HG02981 (cell line): ENCODE measurements at regions not wholly inside any gene's neighbourhood (a gene's known extent, or its start where the extent isn't known, plus 50 kb on each side); places are given as distances from the start of the nearest gene placed in this dataset.
"Not testable (repeated sequence)": the region's sequence is repeated elsewhere in the genome, so short reads cannot be mapped to it uniquely, and the experiment has no call there.

Experiments used
- ATAC-seq: cut with Tn5 transposase; IDR thresholded peaks from one replicate; pipeline ENCODE4 v1.9.1; 2021; ENCODE audit warnings: mild to moderate bottlenecking, moderate library complexity; ENCODE audit not compliant: unreplicated experiment

- ATAC-seq = no peak
Observed at GRCh38 chr16:13697568-13697967, 222.4 kb upstream of the ERCC4 start.

- no peak for ATAC-seq
Observed at GRCh38 chr16:13702614-13703013, 217.3 kb upstream of the ERCC4 start.

GRCh38 chr16:13708347-13709120 lies 211.4 kb upstream of the ERCC4 start:
- ATAC-seq = no peak

GRCh38 chr16:13718748-13719147 lies 201.2 kb upstream of the ERCC4 start:
- no peak for ATAC-seq

- no peak for ATAC-seq
Observed at GRCh38 chr16:13727943-13728342, 192.0 kb upstream of the ERCC4 start.

GRCh38 chr16:13733561-13733960 lies 186.4 kb upstream of the ERCC4 start:
- no peak for ATAC-seq

- not testable (repeated sequence) for ATAC-seq
Observed at GRCh38 chr16:13739621-13740373, 180.2 kb upstream of the ERCC4 start.

- ATAC-seq = no peak
Observed at GRCh38 chr16:13742928-13743327, 177.0 kb upstream of the ERCC4 start.

- ATAC-seq = no peak
Observed at GRCh38 chr16:13743571-13743970, 176.4 kb upstream of the ERCC4 start.

GRCh38 chr16:13756411-13757140 lies 163.4 kb upstream of the ERCC4 start:
- ATAC-seq = no peak

GRCh38 chr16:13766334-13766733 lies 153.6 kb upstream of the ERCC4 start:
- no peak for ATAC-seq

GRCh38 chr16:13767215-13767614 lies 152.7 kb upstream of the ERCC4 start:
- no peak for ATAC-seq

GRCh38 chr16:13768471-13768870 lies 151.5 kb upstream of the ERCC4 start:
- no peak for ATAC-seq

- ATAC-seq = no peak
Observed at GRCh38 chr16:13770436-13770835, 149.5 kb upstream of the ERCC4 start.

GRCh38 chr16:13772782-13773181 lies 147.2 kb upstream of the ERCC4 start:
- ATAC-seq = no peak

GRCh38 chr16:13779676-13780075 lies 140.3 kb upstream of the ERCC4 start:
- ATAC-seq = no peak

- no peak for ATAC-seq
Observed at GRCh38 chr16:13780406-13781168, 139.4 kb upstream of the ERCC4 start.

- ATAC-seq = no peak
Observed at GRCh38 chr16:13781169-13781564, 138.8 kb upstream of the ERCC4 start.

- ATAC-seq = no peak
Observed at GRCh38 chr16:13781575-13782338, 138.2 kb upstream of the ERCC4 start.

- ATAC-seq = no peak
Observed at GRCh38 chr16:13791095-13791494, 128.9 kb upstream of the ERCC4 start.
